ENCODE measurements at regions not wholly inside any gene's neighbourhood (a gene's known extent, or its start where the extent isn't known, plus 50 kb on each side); places are given as distances from the start of the nearest gene placed in this dataset.
"Not testable (repeated sequence)": the region's sequence is repeated elsewhere in the genome, so short reads cannot be mapped to it uniquely, and the experiment has no call there.

GRCh38 chr7:8327199-8327598, 65.2 kb upstream of the ICA1 start:
- H3K4me1 Mint-ChIP-seq (ENCODE audit: low read depth, unreplicated experiment) = no peaks in the 10 kb centered on the region
- no peaks in the 10 kb centered on the region for H3K36me3 Mint-ChIP-seq (ENCODE audit: low read depth, unreplicated experiment)
- H3K79me2 ChIP-seq (ENCODE audit: insufficient read depth, low read length) = no peaks in the 10 kb centered on the region
- TF ChIP-seq EZH2 (IDR thresholded peaks at IDR 0.05; ENCODE audit: insufficient read depth, low read length) = no peak
- TF ChIP-seq CTCF (IDR thresholded peaks at IDR 0.05; ENCODE audit: insufficient read depth, low read depth, low read length) = no peak
- no peaks in the 10 kb centered on the region for H4K20me1 ChIP-seq (ENCODE audit: insufficient read depth, low read length)
- no peak overlapping the region for H3K9ac ChIP-seq (ENCODE audit: low read length)
- no peak for DNase-seq (ENCODE audit: low read depth)
- H3K27me3 ChIP-seq (ENCODE audit: insufficient read depth, low read length) = no peaks in the 10 kb centered on the region
- no peak overlapping the region for H3K4me2 ChIP-seq (ENCODE audit: low read length)
- H3K27ac Mint-ChIP-seq (ENCODE audit: unreplicated experiment) = no peak overlapping the region
- no peaks in the 10 kb centered on the region for H3K36me3 ChIP-seq (ENCODE audit: insufficient read depth, low read length)
- H3K27me3 Mint-ChIP-seq (ENCODE audit: low read depth, unreplicated experiment) = no peaks in the 10 kb centered on the region
- no peaks in the 10 kb centered on the region for H3K9me3 Mint-ChIP-seq (ENCODE audit: unreplicated experiment)
- FAIRE-seq = no peak
- H3K4me3 ChIP-seq (ENCODE audit: insufficient read depth, low read depth, low read length) = no peak overlapping the region
- H2AFZ ChIP-seq (ENCODE audit: low read depth, low read length) = no peak overlapping the region
- H3K4me1 ChIP-seq (ENCODE audit: insufficient read depth, low read length) = no peaks in the 10 kb centered on the region
- no peaks in the 10 kb centered on the region for H3K9me3 ChIP-seq (ENCODE audit: insufficient read depth, low read depth, low read length)
- no peak overlapping the region for H3K27ac ChIP-seq (ENCODE audit: low read depth, low read length)
- H3K4me3 Mint-ChIP-seq (ENCODE audit: unreplicated experiment) = no peak overlapping the region

DNA sequence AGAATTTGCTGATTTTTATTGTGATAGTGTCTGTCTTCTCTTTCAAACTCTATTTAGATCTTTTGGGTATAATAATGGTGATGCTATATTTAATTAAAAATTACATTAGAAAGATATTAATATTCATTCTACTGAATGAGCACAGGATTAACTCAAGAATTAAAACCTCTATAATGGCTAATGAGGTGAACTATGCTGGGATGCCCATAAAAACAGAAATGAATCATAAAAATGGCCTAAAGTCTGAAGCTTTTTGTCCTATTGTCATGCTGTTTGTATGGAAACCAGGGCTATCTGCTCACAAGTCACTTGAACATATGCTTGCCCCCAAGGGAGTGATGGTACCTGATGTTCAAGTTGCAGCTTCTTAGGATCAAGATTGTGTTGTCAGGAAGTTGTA, 76.2 kb upstream of the ICA1 start:
- no peak for TF ChIP-seq CTCF (IDR thresholded peaks at IDR 0.05; ENCODE audit: insufficient read depth, low read depth, low read length)
- no peak for TF ChIP-seq EZH2 (IDR thresholded peaks at IDR 0.05; ENCODE audit: insufficient read depth, low read length)
- H3K4me3 Mint-ChIP-seq (ENCODE audit: unreplicated experiment) = no peak overlapping the region
- Histone ChIP-seq H3K9ac (ENCODE audit: low read length) (no peak overlapping the region), H3K36me3 (ENCODE audit: insufficient read depth, low read length) (no peaks in the 10 kb centered on the region), H3K27ac (ENCODE audit: low read depth, low read length) (no peak overlapping the region), H4K20me1 (ENCODE audit: insufficient read depth, low read length) (no peaks in the 10 kb centered on the region), H3K9me3 (ENCODE audit: insufficient read depth, low read depth, low read length) (no peaks in the 10 kb centered on the region), H3K4me2 (ENCODE audit: low read length) (no peak overlapping the region), H3K4me3 (ENCODE audit: insufficient read depth, low read depth, low read length) (no peak overlapping the region), H2AFZ (ENCODE audit: low read depth, low read length) (no peak overlapping the region), H3K4me1 (ENCODE audit: insufficient read depth, low read length) (no peaks in the 10 kb centered on the region), H3K79me2 (ENCODE audit: insufficient read depth, low read length) (no peaks in the 10 kb centered on the region), H3K27me3 (ENCODE audit: insufficient read depth, low read length) (no peaks in the 10 kb centered on the region)
- H3K27ac Mint-ChIP-seq (ENCODE audit: unreplicated experiment) = no peak overlapping the region
- FAIRE-seq (no peak), DNase-seq (ENCODE audit: low read depth) (no peak)
- no peaks in the 10 kb centered on the region for H3K4me1 Mint-ChIP-seq (ENCODE audit: low read depth, unreplicated experiment)
- H3K36me3 Mint-ChIP-seq (ENCODE audit: low read depth, unreplicated experiment) = no peaks in the 10 kb centered on the region
- H3K9me3 Mint-ChIP-seq (ENCODE audit: unreplicated experiment) = no peaks in the 10 kb centered on the region
- no peaks in the 10 kb centered on the region for H3K27me3 Mint-ChIP-seq (ENCODE audit: low read depth, unreplicated experiment)

DNA sequence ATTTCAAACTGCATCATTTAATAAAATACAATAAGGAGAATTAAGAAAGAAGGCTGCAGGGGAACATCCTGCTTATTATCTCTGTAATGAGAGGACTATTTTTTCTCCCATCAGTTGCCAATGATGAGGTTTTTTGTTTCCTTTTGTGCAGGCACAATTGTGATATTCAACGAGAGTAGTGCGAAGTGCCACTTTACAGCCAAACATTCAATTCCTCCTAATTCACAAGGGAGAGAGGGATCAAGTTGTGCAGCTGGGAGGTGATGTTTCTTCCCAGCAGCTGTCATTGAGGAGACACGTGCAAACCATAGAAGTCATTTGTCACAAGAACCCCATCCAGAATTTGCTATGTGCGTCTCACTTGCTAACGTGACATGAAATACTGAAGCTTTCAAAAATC, 81.6 kb upstream of the ICA1 start:
- H3K27me3 Mint-ChIP-seq (ENCODE audit: low read depth, unreplicated experiment) = no peaks in the 10 kb centered on the region
- H3K4me2 ChIP-seq (ENCODE audit: low read length) = no peak overlapping the region
- DNase-seq (ENCODE audit: low read depth) (no peak), FAIRE-seq (no peak)
- TF ChIP-seq CTCF (IDR thresholded peaks at IDR 0.05; ENCODE audit: insufficient read depth, low read depth, low read length) (no peak), EZH2 (IDR thresholded peaks at IDR 0.05; ENCODE audit: insufficient read depth, low read length) (no peak)
- H3K27me3 ChIP-seq (ENCODE audit: insufficient read depth, low read length) = no peaks in the 10 kb centered on the region
- no peaks in the 10 kb centered on the region for H3K36me3 ChIP-seq (ENCODE audit: insufficient read depth, low read length)
- no peak overlapping the region for H3K27ac Mint-ChIP-seq (ENCODE audit: unreplicated experiment)
- H3K4me1 ChIP-seq (ENCODE audit: insufficient read depth, low read length) = no peaks in the 10 kb centered on the region
- no peaks in the 10 kb centered on the region for H3K36me3 Mint-ChIP-seq (ENCODE audit: low read depth, unreplicated experiment)
- no peaks in the 10 kb centered on the region for H3K4me1 Mint-ChIP-seq (ENCODE audit: low read depth, unreplicated experiment)
- H3K9me3 ChIP-seq (ENCODE audit: insufficient read depth, low read depth, low read length) = no peaks in the 10 kb centered on the region
- no peaks in the 10 kb centered on the region for H3K79me2 ChIP-seq (ENCODE audit: insufficient read depth, low read length)
- H3K4me3 Mint-ChIP-seq (ENCODE audit: unreplicated experiment) = no peak overlapping the region
- H3K4me3 ChIP-seq (ENCODE audit: insufficient read depth, low read depth, low read length) = no peak overlapping the region
- no peak overlapping the region for H2AFZ ChIP-seq (ENCODE audit: low read depth, low read length)
- no peaks in the 10 kb centered on the region for H4K20me1 ChIP-seq (ENCODE audit: insufficient read depth, low read length)
- H3K9ac ChIP-seq (ENCODE audit: low read length) = no peak overlapping the region
- no peak overlapping the region for H3K27ac ChIP-seq (ENCODE audit: low read depth, low read length)
- H3K9me3 Mint-ChIP-seq (ENCODE audit: unreplicated experiment) = peaks cover 11% of the 10 kb centered on the region

GRCh38 chr7:8347395-8347794, 85.4 kb upstream of the ICA1 start:
- not testable (repeated sequence) for H3K27ac ChIP-seq (ENCODE audit: low read depth, low read length); H3K36me3 Mint-ChIP-seq (ENCODE audit: low read depth, unreplicated experiment); H3K9ac ChIP-seq (ENCODE audit: low read length); FAIRE-seq; H3K4me1 Mint-ChIP-seq (ENCODE audit: low read depth, unreplicated experiment); DNase-seq (ENCODE audit: low read depth); H3K27me3 ChIP-seq (ENCODE audit: insufficient read depth, low read length); H3K79me2 ChIP-seq (ENCODE audit: insufficient read depth, low read length); H3K27ac Mint-ChIP-seq (ENCODE audit: unreplicated experiment); H3K4me3 Mint-ChIP-seq (ENCODE audit: unreplicated experiment); H4K20me1 ChIP-seq (ENCODE audit: insufficient read depth, low read length); H3K4me2 ChIP-seq (ENCODE audit: low read length); H3K36me3 ChIP-seq (ENCODE audit: insufficient read depth, low read length); H3K27me3 Mint-ChIP-seq (ENCODE audit: low read depth, unreplicated experiment); H3K9me3 ChIP-seq (ENCODE audit: insufficient read depth, low read depth, low read length); H3K4me3 ChIP-seq (ENCODE audit: insufficient read depth, low read depth, low read length); H3K4me1 ChIP-seq (ENCODE audit: insufficient read depth, low read length); H2AFZ ChIP-seq (ENCODE audit: low read depth, low read length)
- H3K9me3 Mint-ChIP-seq (ENCODE audit: unreplicated experiment) = peaks cover 12% of the 10 kb centered on the region
